GM12878 (cell line): ENCODE measurements at regions not wholly inside any gene's neighbourhood (a gene's known extent, or its start where the extent isn't known, plus 50 kb on each side); places are given as distances from the start of the nearest gene placed in this dataset.

ENCODE experiments used
- ATAC-seq: fragments of 200-7000 bp; cut with Tn5 transposase; 3 replicates; pipeline ENCODE4 v1.9.1; 2020; ENCODE audit warnings: mild to moderate bottlenecking, moderate library complexity
- BruUV-seq: library from RNA; stranded (reverse); fragments of 400-500 nt; replicated peaks from 2 replicates; lab custom pipeline; 2021; lab: Mats Ljungman, UMichigan
- CTCF ChIA-PET: fragments of 300-600 bp; sonication (Branson Sonifier 250); formaldehyde crosslinking; extraction: SDS; loops from one replicate; lab custom pipeline; 2021; ENCODE audit warnings: inconsistent platforms; lab: Yijun Ruan, JAX
- POLR2A ChIA-PET: fragments of 350-600 bp; formaldehyde crosslinking; extraction: SDS; loops from one replicate; lab custom pipeline; 2021; ENCODE audit warnings: inconsistent platforms; lab: Charles Lee
- RAD21 ChIA-PET: fragments of 300-600 bp; sonication (Branson Sonifier 250); formaldehyde crosslinking; loops from one replicate; lab custom pipeline; 2023; ENCODE audit warnings: antibody characterized with exemption; ENCODE audit not compliant: unreplicated experiment; lab: Charles Lee
- SMC1A ChIA-PET: fragments of 300-600 bp; sonication (Branson Sonifier 250); formaldehyde crosslinking; loops from one replicate; lab custom pipeline; 2023; ENCODE audit not compliant: unreplicated experiment, uncharacterized antibody; lab: Charles Lee
- DNase-seq: peaks from one replicate; pipeline ENCODE4 v3.0.0-alpha.2; 2011; ENCODE audit warnings: low read depth, low spot score
- FAIRE-seq: peaks from 3 replicates; lab custom pipeline; 2011; peaks lifted over from hg19 to GRCh38; lab: Jason Lieb, UNC
- H2AFZ ChIP-seq: 2 replicates; pipeline ENCODE4 v1.6.0; 2011; ENCODE audit warnings: low read depth, low read length, control low read depth; ENCODE audit not compliant: control insufficient read depth
- H3K27ac ChIP-seq: 2 replicates; pipeline ENCODE4 v1.5.1; 2011; ENCODE audit warnings: control low read depth; ENCODE audit not compliant: control insufficient read depth, insufficient read depth
- H3K27me3 ChIP-seq, 2 experiments: replicated peaks in 1 of 2; 2 replicates each; pipeline versions ENCODE4 v1.6.0 to v1.6.1; 2011; ENCODE audit warnings: low read length in 1 of 2; ENCODE audit not compliant: control insufficient read depth in 2 of 2, insufficient read depth in 2 of 2
- H3K36me3 ChIP-seq, 2 experiments: 2 replicates each; pipeline ENCODE4 v1.5.1; 2011; ENCODE audit warnings: low read length in 1 of 2; ENCODE audit not compliant: control insufficient read depth in 2 of 2, insufficient read depth in 2 of 2
- H3K4me1 ChIP-seq: 2 replicates; pipeline ENCODE4 v1.6.1; 2011; ENCODE audit warnings: mild to moderate bottlenecking, low read length, moderate library complexity, mixed read lengths; ENCODE audit not compliant: control insufficient read depth, insufficient read depth
- H3K4me2 ChIP-seq: 2 replicates; pipeline ENCODE4 v1.6.0; 2011; ENCODE audit warnings: control low read depth; ENCODE audit not compliant: control insufficient read depth, insufficient read depth
- H3K4me3 ChIP-seq: fragments of 200-600 bp; sonication (generic); 2 replicates; pipeline ENCODE4 v1.5.1; 2016
- H3K79me2 ChIP-seq: 2 replicates; pipeline ENCODE4 v1.6.0; 2011; ENCODE audit warnings: low read length; ENCODE audit not compliant: control insufficient read depth, insufficient read depth
- H3K9ac ChIP-seq: 2 replicates; pipeline ENCODE4 v1.8.0; 2011; ENCODE audit warnings: low read length, control low read depth, mixed read lengths; ENCODE audit not compliant: control insufficient read depth, insufficient read depth
- H3K9me3 ChIP-seq: replicated peaks from 3 replicates; pipeline ENCODE4 v1.5.1; 2011; ENCODE audit warnings: mild to moderate bottlenecking, low read length; ENCODE audit not compliant: control insufficient read depth, insufficient read depth
- H4K20me1 ChIP-seq: 2 replicates; pipeline ENCODE4 v1.6.0; 2011; ENCODE audit not compliant: control insufficient read depth, insufficient read depth
- MYB ChIP-seq: fragments of 150-350 bp; IDR thresholded peaks from 2 replicates; pipeline ENCODE4 v1.6.1; 2014; ENCODE audit warnings: mild to moderate bottlenecking, low read depth, low read length, borderline replicate concordance
- NR2F1 ChIP-seq: fragments of 450-650 bp; conservative IDR thresholded peaks from 2 replicates; pipeline ENCODE4 v1.6.1; 2017; ENCODE audit warnings: mild to moderate bottlenecking
- SMARCA5 ChIP-seq: fragments of 450-650 bp; IDR thresholded peaks from 2 replicates; pipeline ENCODE4 v1.6.1; 2017; ENCODE audit warnings: mild to moderate bottlenecking
- SP1 ChIP-seq: IDR thresholded peaks from one replicate; pipeline ENCODE4 v1.6.1; 2011; ENCODE audit warnings: low read depth, low read length
- SRF ChIP-seq, 2 experiments: IDR thresholded peaks; 2 replicates each; pipeline ENCODE4 v1.6.1; 2011; ENCODE audit warnings: low read depth in 2 of 2, low read length in 2 of 2, mild to moderate bottlenecking in 1 of 2, moderate library complexity in 1 of 2
- SUPT20H ChIP-seq: IDR thresholded peaks from 2 replicates; pipeline ENCODE4 v1.6.1; 2011; ENCODE audit warnings: low read depth, mild to moderate bottlenecking, low read length, moderate library complexity, borderline replicate concordance; ENCODE audit not compliant: control insufficient read depth
- TAF1 ChIP-seq: IDR thresholded peaks from 2 replicates; pipeline ENCODE4 v1.6.1; 2011; ENCODE audit warnings: mild to moderate bottlenecking, low read depth, low read length, borderline replicate concordance
- WRNIP1 ChIP-seq: IDR thresholded peaks from 2 replicates; pipeline ENCODE4 v1.6.1; 2011; ENCODE audit warnings: low read depth, low read length, improper control_type of control experiment, borderline replicate concordance
- ZNF274 ChIP-seq: IDR thresholded peaks from one replicate; pipeline ENCODE4 v1.8.0; 2011; ENCODE audit not compliant: insufficient read length, insufficient read depth
- ZZZ3 ChIP-seq: IDR thresholded peaks from 2 replicates; pipeline ENCODE4 v1.6.1; 2011; ENCODE audit warnings: low read depth; ENCODE audit not compliant: control insufficient read depth, insufficient read length
- WGBS: methylation state at CpG from one replicate; pipeline ENCODE4 v1.1.6; 2016; ENCODE audit warnings: low lambda C conversion rate; ENCODE audit not compliant: insufficient replicate concordance, insufficient coverage; ENCODE audit errors: missing lambda C conversion rate; 5-methylcytosine and 5-hydroxymethylcytosine counted together
- in situ Hi-C: fragments of 300-500 bp; cut with MboI; formaldehyde crosslinking; loops from 9 replicates; pipeline ENCODE4 v1.14.3; 2018; ENCODE audit warnings: mixed read lengths
- intact Hi-C: fragments of 100-400 bp; cut with micrococcal nuclease; formaldehyde crosslinking; loops from one replicate; pipeline ENCODE4 v1.14.2; 2022; ENCODE audit not compliant: unreplicated experiment
- TF ChIP-seq, protein P1 (sequence below): fragments of 450-650 bp; IDR thresholded peaks from 2 replicates; pipeline ENCODE4 v1.6.1; 2016; ENCODE audit warnings: mild to moderate bottlenecking

DNA sequence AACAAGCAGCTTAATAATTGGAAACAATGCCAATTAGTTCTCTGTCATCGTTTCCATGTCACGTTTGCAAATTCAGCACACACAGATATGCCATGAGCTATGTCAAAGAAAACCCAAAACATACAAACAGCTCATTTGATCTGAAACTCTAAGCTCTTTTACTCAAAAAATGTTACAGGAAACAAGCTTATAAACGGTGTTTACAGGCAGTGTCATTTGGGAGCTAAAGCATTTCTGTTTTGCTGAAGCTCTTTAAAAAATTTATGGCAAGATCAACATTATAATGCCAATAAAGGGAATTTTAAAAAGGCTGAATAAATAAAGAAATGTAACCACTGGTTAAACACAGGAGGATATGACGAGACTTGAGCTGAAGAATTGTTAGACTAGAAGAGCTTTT is 94.0 kb upstream of the HS3ST2 start:
- Histone ChIP-seq H3K4me2 (no peak overlapping the region), H3K4me1 (no peaks in the 10 kb centered on the region), H3K27ac (no peak overlapping the region), H2AFZ (no peak overlapping the region), H3K36me3 (no peaks in the 10 kb centered on the region), H3K9ac (no peak overlapping the region), H3K9me3 (no peaks in the 10 kb centered on the region), H3K4me3 (no peak overlapping the region), H4K20me1 (no peaks in the 10 kb centered on the region), H3K79me2 (no peaks in the 10 kb centered on the region), H3K27me3 (no peaks in the 10 kb centered on the region)
- POLR2A ChIA-PET, result interaction anchor here (0.7 kb wide), 1 partner anchor 11 kb away, joined by 3 read pairs; no protein-coding TSS in a partner anchor
- RAD21 ChIA-PET, result no interaction called here
- DNase-seq, result no peak
- CTCF ChIA-PET, result no interaction called here
- BruUV-seq, result no TSS peak
- in situ Hi-C loops (no loop called here), intact Hi-C loops (no loop called here)
- ATAC-seq, result no peak
- TF ChIP-seq NR2F1 (no peak), SRF (IDR thresholded peaks at IDR 0.05; ENCODE audit: low read depth in 2 of 2, low read length in 2 of 2) (no peak), MYB (no peak), ZNF274 (no peak), WRNIP1 (no peak), SP1 (no peak), SMARCA5 (no peak), TAF1 (no peak), ZZZ3 (no peak), SUPT20H (no peak)
- TF ChIP-seq, protein P1, sequence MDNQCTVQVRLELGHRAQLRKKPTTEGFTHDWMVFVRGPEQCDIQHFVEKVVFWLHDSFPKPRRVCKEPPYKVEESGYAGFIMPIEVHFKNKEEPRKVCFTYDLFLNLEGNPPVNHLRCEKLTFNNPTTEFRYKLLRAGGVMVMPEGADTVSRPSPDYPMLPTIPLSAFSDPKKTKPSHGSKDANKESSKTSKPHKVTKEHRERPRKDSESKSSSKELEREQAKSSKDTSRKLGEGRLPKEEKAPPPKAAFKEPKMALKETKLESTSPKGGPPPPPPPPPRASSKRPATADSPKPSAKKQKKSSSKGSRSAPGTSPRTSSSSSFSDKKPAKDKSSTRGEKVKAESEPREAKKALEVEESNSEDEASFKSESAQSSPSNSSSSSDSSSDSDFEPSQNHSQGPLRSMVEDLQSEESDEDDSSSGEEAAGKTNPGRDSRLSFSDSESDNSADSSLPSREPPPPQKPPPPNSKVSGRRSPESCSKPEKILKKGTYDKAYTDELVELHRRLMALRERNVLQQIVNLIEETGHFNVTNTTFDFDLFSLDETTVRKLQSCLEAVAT, result no peak
- SMC1A ChIA-PET, result interaction anchor here (0.6 to 0.7 kb wide), 3 partner anchors 31 to 347 kb away, joined by 3 read pairs; no protein-coding TSS in a partner anchor
- FAIRE-seq, result no peak
- WGBS, result 0% methylated on average over 4 of the region's 4 CpGs
